Ectodermal cell (in vitro differentiated cells): ENCODE measurements at regions not wholly inside any gene's neighbourhood (a gene's known extent, or its start where the extent isn't known, plus 50 kb on each side); places are given as distances from the start of the nearest gene placed in this dataset.

Experiments
- H3K27ac ChIP-seq: 2 replicates; pipeline ENCODE4 v1.7.0; 2013; ENCODE audit warnings: mild to moderate bottlenecking, low read depth, low read length; ENCODE audit not compliant: insufficient read depth, poor library complexity, severe bottlenecking
- H3K27me3 ChIP-seq: 2 replicates; pipeline ENCODE4 v1.7.0; 2013; ENCODE audit warnings: mild to moderate bottlenecking, low read length; ENCODE audit not compliant: insufficient read depth, control insufficient read depth, poor library complexity, severe bottlenecking
- H3K36me3 ChIP-seq: one replicate; pipeline ENCODE4 v1.7.0; 2013; ENCODE audit warnings: low read length; ENCODE audit not compliant: control insufficient read depth, insufficient read depth
- H3K4me1 ChIP-seq: one replicate; pipeline ENCODE4 v1.7.0; 2013; ENCODE audit warnings: low read length; ENCODE audit not compliant: control insufficient read depth, insufficient read depth
- H3K4me3 ChIP-seq: 2 replicates; pipeline ENCODE4 v1.7.0; 2013; ENCODE audit warnings: low read depth, low read length, control low read depth; ENCODE audit not compliant: insufficient read depth
- H3K9me3 ChIP-seq: 2 replicates; pipeline ENCODE4 v1.7.0; 2013; ENCODE audit warnings: mild to moderate bottlenecking, low read length, moderate library complexity; ENCODE audit not compliant: control insufficient read depth
- WGBS, 2 experiments: methylation state at CpG; one replicate each; pipeline ENCODE4 v1.1.7; 2013; ENCODE audit warnings: missing lambda C conversion rate in 2 of 2; 5-methylcytosine and 5-hydroxymethylcytosine counted together

- no peaks in the 10 kb centered on the region for H3K27me3 ChIP-seq
- H3K27ac ChIP-seq: no peak overlapping the region
- no peaks in the 10 kb centered on the region for H3K9me3 ChIP-seq
- WGBS, 2 experiments: 88 to 93% methylated on average over 4 of the region's 4 CpGs
- H3K4me3 ChIP-seq: no peak overlapping the region
- no peaks in the 10 kb centered on the region for H3K36me3 ChIP-seq
- H3K4me1 ChIP-seq: no peaks in the 10 kb centered on the region
Measured at GRCh38 chr1:29428280-29428615, 191.9 kb downstream of the PTPRU start.

GRCh38 chr1:29427614-29428279 lies 191.4 kb downstream of the PTPRU start:
- no peaks in the 10 kb centered on the region for H3K9me3 ChIP-seq
- 88 to 91% methylated on average over 3 of the region's 3 CpGs for WGBS, 2 experiments
- no peaks in the 10 kb centered on the region for H3K36me3 ChIP-seq
- H3K27ac ChIP-seq: no peak overlapping the region
- H3K4me3 ChIP-seq: no peak overlapping the region
- no peaks in the 10 kb centered on the region for H3K27me3 ChIP-seq
- no peaks in the 10 kb centered on the region for H3K4me1 ChIP-seq

- Histone ChIP-seq H3K4me3 (no peak overlapping the region), H3K36me3 (no peaks in the 10 kb centered on the region), H3K27me3 (no peaks in the 10 kb centered on the region), H3K4me1 (no peaks in the 10 kb centered on the region), H3K27ac (no peak overlapping the region), H3K9me3 (no peaks in the 10 kb centered on the region)
- 95 to 96% methylated on average over 7 of the region's 7 CpGs for WGBS, 2 experiments
Measured at GRCh38 chr1:29426701-29427279, 190.5 kb downstream of the PTPRU start.

GRCh38 chr1:29425631-29426030 lies 189.3 kb downstream of the PTPRU start:
- Histone ChIP-seq H3K27me3 (no peaks in the 10 kb centered on the region), H3K36me3 (no peaks in the 10 kb centered on the region), H3K4me3 (no peak overlapping the region), H3K4me1 (no peaks in the 10 kb centered on the region), H3K27ac (no peak overlapping the region), H3K9me3 (no peaks in the 10 kb centered on the region)
- WGBS, 2 experiments: 83 to 90% methylated on average over 2 of the region's 2 CpGs

GRCh38 chr1:29424266-29424665 lies 187.9 kb downstream of the PTPRU start:
- H3K4me3 ChIP-seq: no peak overlapping the region
- no peaks in the 10 kb centered on the region for H3K27me3 ChIP-seq
- H3K27ac ChIP-seq: no peak overlapping the region
- 87 to 100% methylated on average over 1 to 2 of the region's 2 CpGs for WGBS, 2 experiments
- H3K9me3 ChIP-seq: no peaks in the 10 kb centered on the region
- H3K36me3 ChIP-seq: no peaks in the 10 kb centered on the region
- H3K4me1 ChIP-seq: no peaks in the 10 kb centered on the region

GRCh38 chr1:29420202-29420601 lies 183.9 kb downstream of the PTPRU start:
- Histone ChIP-seq H3K27ac (no peak overlapping the region), H3K36me3 (no peaks in the 10 kb centered on the region), H3K4me1 (no peaks in the 10 kb centered on the region), H3K27me3 (no peaks in the 10 kb centered on the region), H3K9me3 (no peaks in the 10 kb centered on the region), H3K4me3 (no peak overlapping the region)
- WGBS, 2 experiments: 91 to 95% methylated on average over 2 of the region's 2 CpGs

- 86 to 88% methylated on average over 5 of the region's 5 CpGs for WGBS, 2 experiments
- H3K36me3 ChIP-seq: no peaks in the 10 kb centered on the region
- H3K27me3 ChIP-seq: no peaks in the 10 kb centered on the region
- H3K27ac ChIP-seq: no peak overlapping the region
- no peaks in the 10 kb centered on the region for H3K9me3 ChIP-seq
- H3K4me3 ChIP-seq: no peak overlapping the region
- H3K4me1 ChIP-seq: no peaks in the 10 kb centered on the region
Measured at GRCh38 chr1:29417971-29418370, 181.6 kb downstream of the PTPRU start.

- H3K4me3 ChIP-seq: no peak overlapping the region
- WGBS, 2 experiments: 93 to 94% methylated on average over 14 of the region's 14 CpGs
Measured at GRCh38 chr1:29417147-29417858, 181.0 kb downstream of the PTPRU start.

GRCh38 chr1:29416267-29417146 lies 180.2 kb downstream of the PTPRU start:
- no peaks in the 10 kb centered on the region for H3K36me3 ChIP-seq
- H3K9me3 ChIP-seq: no peaks in the 10 kb centered on the region
- no peak overlapping the region for H3K4me3 ChIP-seq
- 85% methylated on average over 13 of the region's 13 CpGs for WGBS, 2 experiments
- H3K27me3 ChIP-seq: no peaks in the 10 kb centered on the region
- H3K4me1 ChIP-seq: no peaks in the 10 kb centered on the region
- no peak overlapping the region for H3K27ac ChIP-seq

More at GRCh38 chr1:29417147-29417858, 181.0 kb downstream of the PTPRU start:
- H3K36me3 ChIP-seq: no peaks in the 10 kb centered on the region
- no peaks in the 10 kb centered on the region for H3K4me1 ChIP-seq
- H3K9me3 ChIP-seq: no peaks in the 10 kb centered on the region
- no peak overlapping the region for H3K27ac ChIP-seq
- H3K27me3 ChIP-seq: no peaks in the 10 kb centered on the region

GRCh38 chr1:29415861-29416260 lies 179.5 kb downstream of the PTPRU start:
- no peaks in the 10 kb centered on the region for H3K9me3 ChIP-seq
- no peaks in the 10 kb centered on the region for H3K36me3 ChIP-seq
- 87 to 90% methylated on average over 3 of the region's 3 CpGs for WGBS, 2 experiments
- no peak overlapping the region for H3K4me3 ChIP-seq
- no peaks in the 10 kb centered on the region for H3K27me3 ChIP-seq
- no peaks in the 10 kb centered on the region for H3K4me1 ChIP-seq
- no peak overlapping the region for H3K27ac ChIP-seq
